ENCODE measurements at regions not wholly inside any gene's neighbourhood (a gene's known extent, or its start where the extent isn't known, plus 50 kb on each side); places are given as distances from the start of the nearest gene placed in this dataset.

DNA sequence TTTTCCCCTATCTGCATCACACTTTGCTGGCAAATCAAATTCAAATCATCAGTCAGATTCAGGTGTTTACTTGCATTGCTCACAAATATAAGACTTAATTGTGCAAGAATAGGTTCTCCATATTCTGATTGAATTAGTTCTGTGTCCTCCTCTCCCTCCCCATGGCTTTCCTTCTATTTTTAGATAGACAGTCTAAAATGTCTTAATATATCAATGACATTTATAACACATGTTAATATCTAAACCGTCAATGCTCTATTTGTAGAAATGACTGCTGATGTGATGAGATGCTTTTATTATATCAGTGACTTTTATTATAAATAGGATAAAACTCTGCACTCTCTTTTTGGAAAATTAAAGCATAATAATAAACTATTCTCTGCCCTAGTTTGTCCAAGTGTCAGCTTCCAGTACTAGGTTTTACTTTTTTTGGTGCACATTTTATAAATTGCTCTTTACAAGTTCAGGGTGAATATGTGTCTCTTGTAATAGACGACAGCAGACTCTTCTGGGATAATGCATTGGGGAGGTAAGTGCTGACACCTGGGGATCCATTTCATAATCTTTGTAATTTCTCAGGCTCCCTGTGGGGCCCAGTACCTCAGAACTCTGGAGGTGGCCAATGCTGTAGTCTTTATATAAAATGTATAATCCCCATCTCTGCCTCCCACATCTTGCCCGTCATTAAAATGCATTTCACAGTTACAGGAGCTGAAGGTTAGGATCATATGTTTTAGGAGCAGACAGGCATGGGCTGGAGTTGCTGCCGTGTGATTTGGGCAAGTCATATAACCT, 321.5 kb downstream of the BRINP1 start:
- DNase-seq (ENCODE audit: low read depth, low spot score): no peak
- H3K4me3 ChIP-seq (ENCODE audit: low read depth, low read length): no peak overlapping the region
- in situ Hi-C loops (cut with HindIII; ENCODE audit: low sequenced_read_pairs): no loop called here
- TF ChIP-seq, protein P1, sequence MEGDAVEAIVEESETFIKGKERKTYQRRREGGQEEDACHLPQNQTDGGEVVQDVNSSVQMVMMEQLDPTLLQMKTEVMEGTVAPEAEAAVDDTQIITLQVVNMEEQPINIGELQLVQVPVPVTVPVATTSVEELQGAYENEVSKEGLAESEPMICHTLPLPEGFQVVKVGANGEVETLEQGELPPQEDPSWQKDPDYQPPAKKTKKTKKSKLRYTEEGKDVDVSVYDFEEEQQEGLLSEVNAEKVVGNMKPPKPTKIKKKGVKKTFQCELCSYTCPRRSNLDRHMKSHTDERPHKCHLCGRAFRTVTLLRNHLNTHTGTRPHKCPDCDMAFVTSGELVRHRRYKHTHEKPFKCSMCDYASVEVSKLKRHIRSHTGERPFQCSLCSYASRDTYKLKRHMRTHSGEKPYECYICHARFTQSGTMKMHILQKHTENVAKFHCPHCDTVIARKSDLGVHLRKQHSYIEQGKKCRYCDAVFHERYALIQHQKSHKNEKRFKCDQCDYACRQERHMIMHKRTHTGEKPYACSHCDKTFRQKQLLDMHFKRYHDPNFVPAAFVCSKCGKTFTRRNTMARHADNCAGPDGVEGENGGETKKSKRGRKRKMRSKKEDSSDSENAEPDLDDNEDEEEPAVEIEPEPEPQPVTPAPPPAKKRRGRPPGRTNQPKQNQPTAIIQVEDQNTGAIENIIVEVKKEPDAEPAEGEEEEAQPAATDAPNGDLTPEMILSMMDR (IDR thresholded peaks at IDR 0.05; ENCODE audit: low read depth, low read length): no peak

DNA sequence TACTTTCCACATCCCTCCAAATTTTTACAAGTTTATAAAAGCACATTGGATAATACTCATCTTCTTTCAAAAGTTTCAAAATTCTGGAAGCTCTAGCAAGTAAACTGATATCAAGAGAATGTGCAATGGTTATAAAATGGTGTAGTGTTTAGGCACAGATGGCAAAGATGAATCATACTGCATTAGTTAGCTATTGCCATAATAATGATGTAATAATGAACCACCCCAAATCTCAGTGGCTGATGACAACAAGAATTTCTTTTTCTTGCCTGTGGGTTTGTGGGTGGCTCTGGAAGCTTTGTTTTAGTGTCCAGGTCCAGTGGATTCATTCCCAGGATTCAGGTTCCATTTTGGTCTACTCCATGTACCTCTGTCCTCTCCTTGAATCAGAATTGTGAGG, 319.0 kb downstream of the BRINP1 start:
- DNase-seq (ENCODE audit: low read depth, low spot score): no peak
- in situ Hi-C loops (cut with HindIII; ENCODE audit: low sequenced_read_pairs): no loop called here
- no peak overlapping the region for H3K4me3 ChIP-seq (ENCODE audit: low read depth, low read length)
- TF ChIP-seq, protein P1 (IDR thresholded peaks at IDR 0.05; ENCODE audit: low read depth, low read length): no peak

DNA sequence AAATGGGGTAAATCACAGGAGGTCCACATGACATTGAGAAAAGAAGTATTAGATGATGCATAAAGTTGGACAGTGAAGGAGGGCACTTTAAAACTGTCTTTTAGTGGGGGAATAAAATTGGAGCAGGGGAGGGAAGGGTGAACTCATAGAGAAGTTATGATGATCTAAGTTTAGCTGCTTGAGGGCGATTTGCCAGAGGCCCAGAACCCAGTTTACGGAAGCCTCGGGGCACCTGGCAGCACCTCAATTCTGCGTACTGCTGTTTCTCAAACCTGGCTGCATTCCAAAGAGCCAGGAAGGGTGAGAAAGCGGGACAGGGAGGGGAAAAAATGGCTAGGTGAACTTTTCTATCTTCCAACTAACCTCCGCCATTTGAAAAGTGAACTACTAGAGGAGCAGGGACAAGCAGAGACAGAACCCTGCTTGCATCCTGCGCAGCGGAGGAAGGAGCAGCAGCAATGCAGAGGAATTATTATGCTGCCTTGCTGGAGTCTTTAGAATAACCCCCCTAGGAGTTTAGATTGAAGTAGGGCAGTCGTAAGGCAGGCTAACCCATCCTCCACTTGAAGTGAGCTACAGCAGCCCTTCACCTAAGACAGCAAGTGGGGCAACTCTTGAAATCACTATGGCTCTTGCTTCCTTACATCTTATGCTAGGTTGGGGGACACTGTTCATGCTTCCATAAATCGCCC, 316.8 kb downstream of the BRINP1 start:
- in situ Hi-C loops (cut with HindIII; ENCODE audit: low sequenced_read_pairs): no loop called here

DNA sequence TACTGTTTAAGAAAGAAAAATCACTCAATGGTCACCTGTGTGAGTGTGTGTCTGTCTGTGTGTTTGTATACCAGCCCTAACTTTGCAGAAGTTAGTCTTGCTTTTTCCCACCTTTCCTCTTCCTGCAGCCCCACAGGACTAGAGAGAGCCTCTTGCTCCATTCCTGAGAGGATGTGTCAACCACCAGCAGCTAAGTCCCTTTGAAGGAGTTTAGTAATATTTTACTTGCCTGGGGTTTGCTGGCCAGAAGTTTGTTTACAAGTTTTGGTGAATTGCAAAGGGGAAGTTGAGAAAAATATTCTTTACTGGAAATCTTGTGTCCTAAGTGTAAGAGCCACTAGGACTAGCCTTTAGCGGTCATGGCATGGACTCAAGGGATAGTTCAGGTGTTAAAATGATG, 316.2 kb downstream of the BRINP1 start:
- TF ChIP-seq, protein P1 (IDR thresholded peaks at IDR 0.05; ENCODE audit: low read depth, low read length): no peak
- no peak for DNase-seq (ENCODE audit: low read depth, low spot score)
- no peak overlapping the region for H3K4me3 ChIP-seq (ENCODE audit: low read depth, low read length)
- in situ Hi-C loops (cut with HindIII; ENCODE audit: low sequenced_read_pairs): no loop called here

More for the DNA sequence above, 316.8 kb downstream of the BRINP1 start:
- H3K4me3 ChIP-seq (ENCODE audit: low read depth, low read length): no peak overlapping the region
- TF ChIP-seq, protein P1 (IDR thresholded peaks at IDR 0.05; ENCODE audit: low read depth, low read length): no peak
- no peak for DNase-seq (ENCODE audit: low read depth, low spot score)

DNA sequence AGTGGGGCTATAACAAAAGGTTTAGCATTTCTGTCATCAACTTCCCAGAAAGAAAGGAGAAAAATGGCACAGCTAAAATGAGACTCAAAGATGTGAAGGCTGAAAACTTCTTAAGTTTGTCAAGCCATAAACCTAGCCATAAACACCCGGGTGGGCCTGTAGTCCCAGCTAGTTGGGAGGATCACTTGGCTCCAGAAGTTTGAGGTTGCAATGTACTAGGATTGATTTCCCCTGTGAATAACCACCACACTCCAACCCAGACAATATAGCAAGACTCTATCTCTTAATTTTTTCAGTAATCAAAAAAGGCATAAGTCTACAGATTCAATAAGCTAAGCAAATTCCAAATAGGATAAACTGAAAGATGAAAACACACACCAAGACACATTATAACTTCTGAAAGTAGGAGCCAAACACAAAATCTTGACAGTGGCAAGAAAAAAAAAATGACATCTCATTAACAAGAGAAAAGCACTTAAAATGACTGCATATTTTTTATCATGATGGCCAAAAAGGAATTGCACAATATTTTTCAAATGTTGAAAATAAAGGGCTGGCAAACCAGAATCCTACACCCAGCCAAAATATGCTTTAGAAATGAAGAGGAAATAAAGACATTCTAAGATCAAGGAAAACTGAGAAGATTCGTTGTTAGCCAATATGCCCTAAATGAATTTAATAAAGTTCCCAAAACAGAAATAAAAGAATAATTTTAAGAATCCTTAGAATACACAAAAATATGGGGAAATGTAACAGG, 308.4 kb downstream of the BRINP1 start:
- in situ Hi-C loops (cut with HindIII; ENCODE audit: low sequenced_read_pairs): no loop called here
- no peak for DNase-seq (ENCODE audit: low read depth, low spot score)
- H3K4me3 ChIP-seq (ENCODE audit: low read depth, low read length): no peak overlapping the region
- TF ChIP-seq, protein P1 (IDR thresholded peaks at IDR 0.05; ENCODE audit: low read depth, low read length): no peak

DNA sequence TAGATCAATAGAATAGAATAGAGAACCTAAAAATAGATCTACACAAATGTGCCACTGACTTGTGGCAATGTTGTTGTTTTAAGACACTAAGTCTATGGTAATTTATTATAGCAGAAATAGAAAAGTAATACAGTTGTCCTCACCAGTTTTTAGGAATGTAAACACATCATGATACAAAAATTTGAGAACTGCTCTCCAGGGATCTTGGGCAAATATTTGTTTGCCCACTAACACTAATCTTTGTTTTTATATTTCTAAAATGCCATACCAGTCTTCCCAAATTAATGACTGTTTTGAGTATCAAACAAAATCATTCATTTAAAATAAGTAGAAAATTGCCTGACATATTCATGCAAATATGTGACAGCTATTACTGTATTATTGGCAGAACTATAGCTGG, 297.6 kb downstream of the BRINP1 start:
- H3K4me3 ChIP-seq (ENCODE audit: low read depth, low read length): no peak overlapping the region
- no peak for DNase-seq (ENCODE audit: low read depth, low spot score)
- TF ChIP-seq, protein P1 (IDR thresholded peaks at IDR 0.05; ENCODE audit: low read depth, low read length): no peak
- in situ Hi-C loops (cut with HindIII; ENCODE audit: low sequenced_read_pairs): no loop called here
